ENCODE measurements at regions not wholly inside any gene's neighbourhood (a gene's known extent, or its start where the extent isn't known, plus 50 kb on each side); places are given as distances from the start of the nearest gene placed in this dataset.

GRCh38 chr12:19886065-19886464 is 446.8 kb downstream of the AEBP2 start:
- Mint-ChIP-seq H3K4me1 (0 out of 2 replicates have a peak, but pooled peaks cover 5% of the 10 kb centered on the region), H3K36me3 (peaks cover 10% of the 10 kb centered on the region), H3K9me3 (peaks cover 17% of the 10 kb centered on the region), H3K27ac (no peak overlapping the region; the same call in 1 of the 2 replicates), H3K27me3 (ENCODE audit: low read depth) (no peaks in the 10 kb centered on the region), H3K4me3 (no peak overlapping the region)
- no peak for TF ChIP-seq ETV6 (CRISPR knock-in tag; IDR thresholded peaks at IDR 0.05)
- no peak for TF ChIP-seq PRDM15 (CRISPR knock-in tag; IDR thresholded peaks at IDR 0.05)
- no peak for TF ChIP-seq CREM (CRISPR knock-in tag; IDR thresholded peaks at IDR 0.05)
- ChIA-PET CTCF (no interaction called here), POLR2A (no interaction called here)
- ATAC-seq: no peak
- DNase-seq (ENCODE audit: low spot score): no peak

DNA sequence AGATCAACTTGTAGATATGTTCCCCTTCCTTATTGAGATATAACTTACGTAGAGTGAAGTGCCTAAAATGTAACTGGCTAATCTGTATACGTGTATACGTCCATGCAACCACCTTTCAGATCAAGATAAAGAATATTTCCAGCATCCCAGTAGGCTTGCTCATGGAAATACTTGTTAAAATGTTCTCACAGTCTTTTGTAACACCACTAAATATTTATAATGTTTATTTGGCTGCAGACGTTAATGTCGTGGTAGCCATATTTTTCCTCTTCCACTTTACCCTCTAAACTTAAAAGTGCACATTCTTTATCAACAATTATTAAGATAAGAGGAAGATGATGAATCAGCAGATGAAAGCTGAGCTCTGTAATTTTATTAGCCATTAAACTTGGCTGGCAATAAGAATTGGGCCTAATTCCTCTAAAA is 447.4 kb downstream of the AEBP2 start:
- DNase-seq (ENCODE audit: low spot score) (no peak), ATAC-seq (no peak)
- ChIA-PET POLR2A (no interaction called here), CTCF (no interaction called here)
- Mint-ChIP-seq H3K4me3 (no peak overlapping the region), H3K9me3 (peaks cover 17% of the 10 kb centered on the region), H3K36me3 (peaks cover 10% of the 10 kb centered on the region), H3K27me3 (ENCODE audit: low read depth) (no peaks in the 10 kb centered on the region), H3K4me1 (0 out of 2 replicates have a peak, but pooled peaks cover 5% of the 10 kb centered on the region), H3K27ac (no peak overlapping the region)
- TF ChIP-seq EMX1 (CRISPR knock-in tag; IDR thresholded peaks at IDR 0.05): no peak
- TF ChIP-seq, protein P1, sequence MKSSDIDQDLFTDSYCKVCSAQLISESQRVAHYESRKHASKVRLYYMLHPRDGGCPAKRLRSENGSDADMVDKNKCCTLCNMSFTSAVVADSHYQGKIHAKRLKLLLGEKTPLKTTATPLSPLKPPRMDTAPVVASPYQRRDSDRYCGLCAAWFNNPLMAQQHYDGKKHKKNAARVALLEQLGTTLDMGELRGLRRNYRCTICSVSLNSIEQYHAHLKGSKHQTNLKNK (CRISPR knock-in tag; IDR thresholded peaks at IDR 0.05): no peak
- no peak for TF ChIP-seq FOXJ3 (CRISPR knock-in tag; IDR thresholded peaks at IDR 0.05; ENCODE audit: borderline replicate concordance)
- no peak for TF ChIP-seq TP53 (CRISPR knock-in tag; IDR thresholded peaks at IDR 0.05)
- TF ChIP-seq, protein P2, sequence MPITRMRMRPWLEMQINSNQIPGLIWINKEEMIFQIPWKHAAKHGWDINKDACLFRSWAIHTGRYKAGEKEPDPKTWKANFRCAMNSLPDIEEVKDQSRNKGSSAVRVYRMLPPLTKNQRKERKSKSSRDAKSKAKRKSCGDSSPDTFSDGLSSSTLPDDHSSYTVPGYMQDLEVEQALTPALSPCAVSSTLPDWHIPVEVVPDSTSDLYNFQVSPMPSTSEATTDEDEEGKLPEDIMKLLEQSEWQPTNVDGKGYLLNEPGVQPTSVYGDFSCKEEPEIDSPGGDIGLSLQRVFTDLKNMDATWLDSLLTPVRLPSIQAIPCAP (CRISPR knock-in tag; IDR thresholded peaks at IDR 0.05): no peak
- no peak for TF ChIP-seq ESRRA (CRISPR knock-in tag; IDR thresholded peaks at IDR 0.05; ENCODE audit: borderline replicate concordance)
- TF ChIP-seq ATF1 (CRISPR knock-in tag; IDR thresholded peaks at IDR 0.05): no peak
- TF ChIP-seq MXD4 (CRISPR knock-in tag; IDR thresholded peaks at IDR 0.05; ENCODE audit: borderline replicate concordance): no peak
- no peak for TF ChIP-seq ELF4 (CRISPR knock-in tag; IDR thresholded peaks at IDR 0.05; ENCODE audit: low read depth)
- no peak for TF ChIP-seq ZNF396 (CRISPR knock-in tag; IDR thresholded peaks at IDR 0.05; ENCODE audit: borderline replicate concordance)
- TF ChIP-seq ZNF263 (CRISPR knock-in tag; IDR thresholded peaks at IDR 0.05; ENCODE audit: low read depth): no peak
- TF ChIP-seq SMAD3 (CRISPR knock-in tag; IDR thresholded peaks at IDR 0.05; ENCODE audit: borderline replicate concordance): no peak
- no peak for TF ChIP-seq TEAD1 (CRISPR knock-in tag; IDR thresholded peaks at IDR 0.05)
- TF ChIP-seq, protein P3, sequence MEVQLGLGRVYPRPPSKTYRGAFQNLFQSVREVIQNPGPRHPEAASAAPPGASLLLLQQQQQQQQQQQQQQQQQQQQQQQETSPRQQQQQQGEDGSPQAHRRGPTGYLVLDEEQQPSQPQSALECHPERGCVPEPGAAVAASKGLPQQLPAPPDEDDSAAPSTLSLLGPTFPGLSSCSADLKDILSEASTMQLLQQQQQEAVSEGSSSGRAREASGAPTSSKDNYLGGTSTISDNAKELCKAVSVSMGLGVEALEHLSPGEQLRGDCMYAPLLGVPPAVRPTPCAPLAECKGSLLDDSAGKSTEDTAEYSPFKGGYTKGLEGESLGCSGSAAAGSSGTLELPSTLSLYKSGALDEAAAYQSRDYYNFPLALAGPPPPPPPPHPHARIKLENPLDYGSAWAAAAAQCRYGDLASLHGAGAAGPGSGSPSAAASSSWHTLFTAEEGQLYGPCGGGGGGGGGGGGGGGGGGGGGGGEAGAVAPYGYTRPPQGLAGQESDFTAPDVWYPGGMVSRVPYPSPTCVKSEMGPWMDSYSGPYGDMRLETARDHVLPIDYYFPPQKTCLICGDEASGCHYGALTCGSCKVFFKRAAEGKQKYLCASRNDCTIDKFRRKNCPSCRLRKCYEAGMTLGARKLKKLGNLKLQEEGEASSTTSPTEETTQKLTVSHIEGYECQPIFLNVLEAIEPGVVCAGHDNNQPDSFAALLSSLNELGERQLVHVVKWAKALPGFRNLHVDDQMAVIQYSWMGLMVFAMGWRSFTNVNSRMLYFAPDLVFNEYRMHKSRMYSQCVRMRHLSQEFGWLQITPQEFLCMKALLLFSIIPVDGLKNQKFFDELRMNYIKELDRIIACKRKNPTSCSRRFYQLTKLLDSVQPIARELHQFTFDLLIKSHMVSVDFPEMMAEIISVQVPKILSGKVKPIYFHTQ (CRISPR knock-in tag; IDR thresholded peaks at IDR 0.05): no peak
- no peak for TF ChIP-seq IRF2 (CRISPR knock-in tag; IDR thresholded peaks at IDR 0.05; ENCODE audit: borderline replicate concordance, low read depth)
- TF ChIP-seq ZNF138 (CRISPR knock-in tag; conservative IDR thresholded peaks at IDR 0.05): no peak
